HepG2 (cell line): ENCODE measurements at regions not wholly inside any gene's neighbourhood (a gene's known extent, or its start where the extent isn't known, plus 50 kb on each side); places are given as distances from the start of the nearest gene placed in this dataset.

Experiments
- ATAC-seq: fragments of 200-7000 bp; cut with Tn5 transposase; 3 replicates; pipeline ENCODE4 v1.9.1; 2020; ENCODE audit warnings: mild to moderate bottlenecking, moderate library complexity
- BruUV-seq: library from RNA; stranded (reverse); fragments of 400-500 nt; replicated peaks from 2 replicates; lab custom pipeline; 2021; lab: Mats Ljungman, UMichigan
- CTCF ChIA-PET: fragments of 300-600 bp; formaldehyde crosslinking; extraction: SDS; loops from one replicate; lab custom pipeline; 2021; ENCODE audit warnings: low total read pairs, inconsistent platforms, low intra/inter-chr PET ratio; lab: Yijun Ruan, JAX
- POLR2A ChIA-PET: fragments of 350-600 bp; sonication (Branson Sonifier 250); formaldehyde crosslinking; loops from one replicate; lab custom pipeline; 2020; ENCODE audit warnings: antibody characterized with exemption, inconsistent platforms; lab: Yijun Ruan, JAX
- DNase-seq: peaks from one replicate; pipeline ENCODE4 v3.0.0-alpha.2; 2015; ENCODE audit warnings: low spot score
- FAIRE-seq: peaks from 3 replicates; lab custom pipeline; 2011; peaks lifted over from hg19 to GRCh38; lab: Jason Lieb, UNC
- H2AFZ ChIP-seq: one replicate; pipeline ENCODE4 v1.6.1; 2011; ENCODE audit warnings: low read length, inconsistent platforms
- H3K27ac ChIP-seq: fragments of 300-600 bp; 3 replicates; pipeline ENCODE4 v1.8.0; 2011; ENCODE audit warnings: mixed run types, mild to moderate bottlenecking, mixed read lengths, low read length, inconsistent platforms; ENCODE audit not compliant: insufficient read depth; ENCODE audit errors: extremely low read length
- H3K27me3 ChIP-seq, 2 experiments: fragments of 200-600 bp in 1 of 2; 2 replicates in 1 of 2; 3 replicates in 1 of 2; pipeline versions ENCODE4 v1.6.0 to v1.8.0; 2011; ENCODE audit warnings: low read length in 2 of 2, mild to moderate bottlenecking in 2 of 2, moderate library complexity in 2 of 2, inconsistent platforms in 1 of 2; ENCODE audit not compliant: insufficient read depth in 2 of 2, control insufficient read depth in 1 of 2
- H3K36me3 ChIP-seq, 2 experiments: fragments of 200-600 bp in 1 of 2; replicated peaks in 1 of 2; 2 replicates in 1 of 2; 3 replicates in 1 of 2; pipeline versions ENCODE4 v1.5.1 to v1.8.0; 2011; ENCODE audit warnings: low read length in 2 of 2, inconsistent platforms in 1 of 2; ENCODE audit not compliant: insufficient read depth in 2 of 2, control insufficient read depth in 1 of 2
- H3K4me1 ChIP-seq: 2 replicates; pipeline ENCODE4 v1.5.1; 2012; ENCODE audit warnings: low read length, inconsistent platforms; ENCODE audit not compliant: insufficient read depth
- H3K4me2 ChIP-seq: 2 replicates; pipeline ENCODE4 v1.6.0; 2011; ENCODE audit warnings: low read depth, low read length, inconsistent platforms
- H3K4me3 ChIP-seq, 3 experiments: fragments of 200-600 bp in 1 of 3; sonication (generic), shearing (Covaris generic) in 1 of 3; replicated peaks in 1 of 3; 2 replicates each; pipeline ENCODE4 v1.5.1; 2011 to 2016; ENCODE audit warnings: low read length in 3 of 3, inconsistent platforms in 2 of 3, low read depth in 2 of 3, mild to moderate bottlenecking in 2 of 3, control low read depth in 1 of 3, mixed read lengths in 1 of 3; ENCODE audit not compliant: insufficient read depth in 1 of 3
- H3K79me2 ChIP-seq: one replicate; pipeline ENCODE4 v1.6.1; 2011; ENCODE audit warnings: low read length, inconsistent platforms; ENCODE audit not compliant: insufficient read depth
- H3K9ac ChIP-seq: 2 replicates; pipeline ENCODE4 v1.6.0; 2011; ENCODE audit warnings: mild to moderate bottlenecking, low read depth, low read length, inconsistent platforms; ENCODE audit not compliant: insufficient read depth
- H3K9me3 ChIP-seq: 2 replicates; pipeline ENCODE4 v1.5.1; 2012; ENCODE audit warnings: mild to moderate bottlenecking, low read length
- H4K20me1 ChIP-seq: 2 replicates; pipeline ENCODE4 v1.6.0; 2011; ENCODE audit warnings: inconsistent platforms, mild to moderate bottlenecking, low read length, moderate library complexity; ENCODE audit not compliant: insufficient read depth
- BRD4 ChIP-seq: sonication (generic); formaldehyde crosslinking; IDR thresholded peaks from 2 replicates; pipeline ENCODE4 v1.4.0; 2020; ENCODE audit warnings: missing genetic modification reagents
- HDAC2 ChIP-seq: sonication (generic); formaldehyde crosslinking; IDR thresholded peaks from 2 replicates; pipeline ENCODE4 v1.4.0; 2020; ENCODE audit warnings: missing genetic modification reagents
- MYNN ChIP-seq: sonication (generic); formaldehyde crosslinking; IDR thresholded peaks from 2 replicates; pipeline ENCODE4 v1.4.0; 2020; ENCODE audit warnings: mild to moderate bottlenecking, low read depth, missing genetic modification reagents
- NFKBIZ ChIP-seq: IDR thresholded peaks from 2 replicates; pipeline ENCODE4 v1.6.1; 2018; ENCODE audit warnings: missing genetic modification reagents, missing compliant biosample characterization
- PHF8 ChIP-seq: sonication (generic); formaldehyde crosslinking; IDR thresholded peaks from 2 replicates; pipeline ENCODE4 v1.5.0; 2020; ENCODE audit warnings: missing genetic modification reagents
- RBM22 ChIP-seq: fragments of 200-400 bp; formaldehyde crosslinking; optimal IDR thresholded peaks from 2 replicates; pipeline ENCODE3; 2017; ENCODE audit warnings: mild to moderate bottlenecking, low read length, moderate library complexity
- SMC3 ChIP-seq: IDR thresholded peaks from 2 replicates; pipeline ENCODE4 v1.6.1; 2011; ENCODE audit warnings: low read length, improper control_type of control experiment
- SOX5 ChIP-seq: IDR thresholded peaks from 2 replicates; pipeline ENCODE4 v1.6.1; 2016; ENCODE audit warnings: borderline replicate concordance
- SRY ChIP-seq: sonication (generic); formaldehyde crosslinking; IDR thresholded peaks from 2 replicates; pipeline ENCODE4 v1.8.0; 2022; ENCODE audit warnings: mild to moderate bottlenecking, missing genetic modification reagents
- SUZ12 ChIP-seq: fragments of 150-350 bp; IDR thresholded peaks from 2 replicates; pipeline ENCODE4 v1.6.1; 2014; ENCODE audit warnings: low read depth, low read length
- SYNCRIP ChIP-seq: fragments of 200-400 bp; formaldehyde crosslinking; IDR thresholded peaks from 2 replicates; pipeline ENCODE4 v1.6.1; 2018; ENCODE audit warnings: mild to moderate bottlenecking, low read depth, low read length; ENCODE audit not compliant: insufficient read depth
- ZNF7 ChIP-seq: IDR thresholded peaks from 2 replicates; pipeline ENCODE4 v1.6.1; 2016; ENCODE audit warnings: missing biosample characterization, missing genetic modification reagents
- WGBS: methylation state at CpG from one replicate; pipeline ENCODE4 v1.1.6; 2017; ENCODE audit warnings: low lambda C conversion rate; 5-methylcytosine and 5-hydroxymethylcytosine counted together
- in situ Hi-C: cut with HindIII; loops from 2 replicates; pipeline ENCODE4 v1.10.0; 2017; ENCODE audit warnings: low pct_unique_long_range_greater_than_20kb; ENCODE audit not compliant: extremely low pct_ligation_motif_present
- intact Hi-C: fragments of 100-400 bp; cut with micrococcal nuclease; formaldehyde crosslinking; loops from one replicate; pipeline ENCODE4 v1.10.0; 2022; ENCODE audit not compliant: unreplicated experiment
- TF ChIP-seq, protein P1 (sequence below): sonication (generic); formaldehyde crosslinking; IDR thresholded peaks from 2 replicates; pipeline ENCODE4 v1.4.0; 2020; ENCODE audit warnings: missing genetic modification reagents
- TF ChIP-seq, protein P2 (sequence below): sonication (generic); formaldehyde crosslinking; IDR thresholded peaks from 2 replicates; pipeline ENCODE4 v1.8.1; 2023; ENCODE audit warnings: missing genetic modification reagents, mild to moderate bottlenecking, borderline replicate concordance
- TF ChIP-seq, protein P3 (sequence below): sonication (generic); formaldehyde crosslinking; IDR thresholded peaks from 2 replicates; pipeline ENCODE4 v1.4.0; 2020; ENCODE audit warnings: missing genetic modification reagents

DNA sequence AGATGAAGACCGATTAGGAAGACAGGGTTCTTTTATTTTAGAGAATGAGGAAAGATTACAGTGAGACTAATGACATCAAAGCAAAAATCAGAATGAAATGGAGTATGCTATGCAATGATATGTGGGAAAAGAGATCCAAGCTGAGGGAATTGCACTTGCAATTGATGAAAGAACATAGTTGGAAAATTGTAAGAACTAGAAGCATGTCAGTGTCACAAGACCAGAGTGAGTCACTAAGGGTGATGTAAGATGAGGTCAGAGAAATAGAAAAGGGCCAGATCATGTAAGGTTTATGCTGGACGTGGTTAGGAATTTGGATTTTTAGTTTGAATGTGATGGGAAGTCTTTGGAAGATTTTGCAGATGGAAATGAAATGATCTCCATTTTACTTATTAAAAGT is 1937.3 kb downstream of the OLFM4 start (continued):
- no peak for TF ChIP-seq MYNN (CRISPR knock-in tag)
- TF ChIP-seq, all 625 proteins: peak for 0

DNA sequence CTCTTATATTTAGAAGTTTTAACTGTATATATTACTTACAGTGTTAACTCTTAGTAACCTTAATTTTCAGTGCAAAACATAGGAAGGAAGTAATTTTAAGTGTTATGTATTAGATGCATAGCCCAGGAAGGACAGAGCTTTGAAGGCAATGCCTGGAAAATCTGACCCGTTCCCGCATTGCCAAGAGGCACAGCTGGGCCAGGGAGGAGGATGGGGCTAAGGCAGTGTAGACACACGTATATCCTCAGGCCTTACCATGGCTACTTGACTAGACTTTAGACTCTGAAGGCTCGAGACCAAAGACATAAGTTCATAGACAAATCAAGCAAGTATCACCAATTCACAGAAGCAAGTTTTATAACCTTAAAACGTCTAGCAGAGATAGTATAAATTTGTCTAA is 1944.2 kb downstream of the OLFM4 start:
- Histone ChIP-seq H3K4me2 (no peak overlapping the region), H3K9ac (no peak overlapping the region), H3K27ac (no peak overlapping the region), H2AFZ (no peak overlapping the region), H3K9me3 (peaks cover 72% of the 10 kb centered on the region), H3K27me3 (no peaks in the 10 kb centered on the region), H3K4me3 (no peak overlapping the region), H3K79me2 (no peaks in the 10 kb centered on the region), H3K36me3 (no peaks in the 10 kb centered on the region), H4K20me1 (no peaks in the 10 kb centered on the region), H3K4me1 (no peaks in the 10 kb centered on the region)
- in situ Hi-C loops (no loop called here), intact Hi-C loops (no loop called here)
- WGBS = 1% methylated on average over 5 of the region's 5 CpGs
- ChIA-PET CTCF (no interaction called here), POLR2A (no interaction called here)
- no peak for FAIRE-seq
- DNase-seq = no peak
- no TSS peak for BruUV-seq
- TF ChIP-seq, protein P1, sequence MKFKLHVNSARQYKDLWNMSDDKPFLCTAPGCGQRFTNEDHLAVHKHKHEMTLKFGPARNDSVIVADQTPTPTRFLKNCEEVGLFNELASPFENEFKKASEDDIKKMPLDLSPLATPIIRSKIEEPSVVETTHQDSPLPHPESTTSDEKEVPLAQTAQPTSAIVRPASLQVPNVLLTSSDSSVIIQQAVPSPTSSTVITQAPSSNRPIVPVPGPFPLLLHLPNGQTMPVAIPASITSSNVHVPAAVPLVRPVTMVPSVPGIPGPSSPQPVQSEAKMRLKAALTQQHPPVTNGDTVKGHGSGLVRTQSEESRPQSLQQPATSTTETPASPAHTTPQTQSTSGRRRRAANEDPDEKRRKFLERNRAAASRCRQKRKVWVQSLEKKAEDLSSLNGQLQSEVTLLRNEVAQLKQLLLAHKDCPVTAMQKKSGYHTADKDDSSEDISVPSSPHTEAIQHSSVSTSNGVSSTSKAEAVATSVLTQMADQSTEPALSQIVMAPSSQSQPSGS (CRISPR knock-in tag) = no peak
- no peak for ATAC-seq

DNA sequence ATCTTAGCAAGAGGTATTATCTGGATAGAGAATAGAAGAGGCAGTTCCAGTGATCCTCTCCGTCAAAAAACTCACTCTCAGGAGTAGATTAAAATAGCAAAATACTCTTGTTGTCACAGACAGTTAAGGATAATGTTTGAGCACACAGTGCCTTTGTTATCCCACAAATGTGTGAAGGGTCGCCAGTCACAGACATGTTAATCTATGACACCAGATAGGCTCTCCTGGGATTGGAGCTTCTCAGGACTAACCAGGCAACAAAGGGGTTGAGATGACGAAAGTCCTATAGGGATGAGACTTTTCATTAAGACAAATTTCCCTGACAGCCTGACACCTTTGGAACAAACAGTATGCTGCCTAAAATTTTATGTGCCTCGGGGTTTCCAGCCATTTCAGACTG is 1947.1 kb downstream of the OLFM4 start:
- Histone ChIP-seq H2AFZ (no peak overlapping the region), H4K20me1 (no peaks in the 10 kb centered on the region), H3K4me1 (no peaks in the 10 kb centered on the region), H3K4me2 (no peak overlapping the region), H3K27me3 (no peaks in the 10 kb centered on the region), H3K4me3 (no peak overlapping the region), H3K9me3 (peaks cover 71% of the 10 kb centered on the region), H3K79me2 (no peaks in the 10 kb centered on the region), H3K27ac (no peak overlapping the region), H3K36me3 (no peaks in the 10 kb centered on the region), H3K9ac (no peak overlapping the region)
- DNase-seq (no peak), FAIRE-seq (no peak), ATAC-seq (no peak)
- ChIA-PET CTCF (no interaction called here), POLR2A (no interaction called here)
- intact Hi-C loops = no loop called here
- in situ Hi-C loops = no loop called here
- 0% methylated on average over 4 of the region's 4 CpGs for WGBS
- TF ChIP-seq NFKBIZ (no peak), PHF8 (CRISPR knock-in tag) (no peak), ZNF7 (CRISPR knock-in tag) (no peak), SMC3 (no peak), BRD4 (no peak), SYNCRIP (no peak), RBM22 (no peak), SOX5 (no peak), SUZ12 (no peak), SRY (CRISPR knock-in tag) (no peak), HDAC2 (CRISPR knock-in tag) (no peak)
- TF ChIP-seq, protein P2, sequence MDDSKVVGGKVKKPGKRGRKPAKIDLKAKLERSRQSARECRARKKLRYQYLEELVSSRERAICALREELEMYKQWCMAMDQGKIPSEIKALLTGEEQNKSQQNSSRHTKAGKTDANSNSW = no peak
- TF ChIP-seq, protein P3, sequence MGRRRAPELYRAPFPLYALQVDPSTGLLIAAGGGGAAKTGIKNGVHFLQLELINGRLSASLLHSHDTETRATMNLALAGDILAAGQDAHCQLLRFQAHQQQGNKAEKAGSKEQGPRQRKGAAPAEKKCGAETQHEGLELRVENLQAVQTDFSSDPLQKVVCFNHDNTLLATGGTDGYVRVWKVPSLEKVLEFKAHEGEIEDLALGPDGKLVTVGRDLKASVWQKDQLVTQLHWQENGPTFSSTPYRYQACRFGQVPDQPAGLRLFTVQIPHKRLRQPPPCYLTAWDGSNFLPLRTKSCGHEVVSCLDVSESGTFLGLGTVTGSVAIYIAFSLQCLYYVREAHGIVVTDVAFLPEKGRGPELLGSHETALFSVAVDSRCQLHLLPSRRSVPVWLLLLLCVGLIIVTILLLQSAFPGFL (CRISPR knock-in tag) = no peak
- no TSS peak for BruUV-seq
